Activated CD8-positive, alpha-beta T cell treated with anti-CD3 and anti-CD28 coated beads for 36 hours (primary cell): ENCODE measurements at regions not wholly inside any gene's neighbourhood (a gene's known extent, or its start where the extent isn't known, plus 50 kb on each side); places are given as distances from the start of the nearest gene placed in this dataset.

ENCODE experiments used
- ATAC-seq: fragments of 200-7000 bp; cut with Tn5 transposase; one replicate; pipeline ENCODE4 v1.10.0; 2021; ENCODE audit warnings: mild to moderate bottlenecking, moderate library complexity
- CTCF ChIA-PET: fragments of 350-600 bp; sonication (Branson Sonifier 250); formaldehyde crosslinking; loops from one replicate; lab custom pipeline; 2021; ENCODE audit warnings: antibody characterized with exemption; lab: Charles Lee
- POLR2A ChIA-PET: fragments of 350-600 bp; sonication (Branson Sonifier 250); formaldehyde crosslinking; loops from one replicate; lab custom pipeline; 2021; ENCODE audit warnings: antibody characterized with exemption; lab: Charles Lee
- DNase-seq: peaks from one replicate; pipeline ENCODE4 v3.0.0-alpha.2; 2020
- H3K27ac Mint-ChIP-seq: one replicate; pipeline ENCODE4 v1.8.0; 2021; ENCODE audit warnings: mild to moderate bottlenecking, mixed read lengths
- H3K27me3 Mint-ChIP-seq: one replicate; pipeline ENCODE4 v1.8.0; 2021; ENCODE audit warnings: mixed read lengths
- H3K36me3 Mint-ChIP-seq: one replicate; pipeline ENCODE4 v1.8.0; 2021; ENCODE audit warnings: low read depth, mixed read lengths
- H3K4me1 Mint-ChIP-seq: one replicate; pipeline ENCODE4 v1.8.0; 2021; ENCODE audit warnings: low read depth, mixed read lengths
- H3K4me3 Mint-ChIP-seq: one replicate; pipeline ENCODE4 v1.8.0; 2021; ENCODE audit warnings: mild to moderate bottlenecking, moderate library complexity, mixed read lengths
- H3K9me3 Mint-ChIP-seq: one replicate; pipeline ENCODE4 v1.8.0; 2021; ENCODE audit warnings: mixed read lengths
- intact Hi-C: fragments of 100-400 bp; cut with micrococcal nuclease; formaldehyde crosslinking; loops from one replicate; pipeline ENCODE4 v1.10.0; 2022
- TF ChIP-seq, protein P1 (sequence below): fragments of 200-600 bp; IDR thresholded peaks from one replicate; pipeline ENCODE4 v1.8.0; 2022; ENCODE audit warnings: antibody characterized with exemption, mild to moderate bottlenecking

GRCh38 chr2:181252262-181253148 is 204.7 kb upstream of the ITGA4 start:
- Mint-ChIP-seq H3K36me3 (peaks cover 6% of the 10 kb centered on the region), H3K4me1 (peaks cover 34% of the 10 kb centered on the region), H3K4me3 (no peak overlapping the region), H3K9me3 (peaks cover 11% of the 10 kb centered on the region), H3K27me3 (no peaks in the 10 kb centered on the region), H3K27ac (peak overlapping the region; percentile 23)
- POLR2A ChIA-PET: no interaction called here
- TF ChIP-seq, protein P1, sequence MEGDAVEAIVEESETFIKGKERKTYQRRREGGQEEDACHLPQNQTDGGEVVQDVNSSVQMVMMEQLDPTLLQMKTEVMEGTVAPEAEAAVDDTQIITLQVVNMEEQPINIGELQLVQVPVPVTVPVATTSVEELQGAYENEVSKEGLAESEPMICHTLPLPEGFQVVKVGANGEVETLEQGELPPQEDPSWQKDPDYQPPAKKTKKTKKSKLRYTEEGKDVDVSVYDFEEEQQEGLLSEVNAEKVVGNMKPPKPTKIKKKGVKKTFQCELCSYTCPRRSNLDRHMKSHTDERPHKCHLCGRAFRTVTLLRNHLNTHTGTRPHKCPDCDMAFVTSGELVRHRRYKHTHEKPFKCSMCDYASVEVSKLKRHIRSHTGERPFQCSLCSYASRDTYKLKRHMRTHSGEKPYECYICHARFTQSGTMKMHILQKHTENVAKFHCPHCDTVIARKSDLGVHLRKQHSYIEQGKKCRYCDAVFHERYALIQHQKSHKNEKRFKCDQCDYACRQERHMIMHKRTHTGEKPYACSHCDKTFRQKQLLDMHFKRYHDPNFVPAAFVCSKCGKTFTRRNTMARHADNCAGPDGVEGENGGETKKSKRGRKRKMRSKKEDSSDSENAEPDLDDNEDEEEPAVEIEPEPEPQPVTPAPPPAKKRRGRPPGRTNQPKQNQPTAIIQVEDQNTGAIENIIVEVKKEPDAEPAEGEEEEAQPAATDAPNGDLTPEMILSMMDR: no peak
- DNase-seq (peak; percentile 7), ATAC-seq (peak; percentile 70)
- intact Hi-C loops: no loop called here
- CTCF ChIA-PET: no interaction called here

DNA sequence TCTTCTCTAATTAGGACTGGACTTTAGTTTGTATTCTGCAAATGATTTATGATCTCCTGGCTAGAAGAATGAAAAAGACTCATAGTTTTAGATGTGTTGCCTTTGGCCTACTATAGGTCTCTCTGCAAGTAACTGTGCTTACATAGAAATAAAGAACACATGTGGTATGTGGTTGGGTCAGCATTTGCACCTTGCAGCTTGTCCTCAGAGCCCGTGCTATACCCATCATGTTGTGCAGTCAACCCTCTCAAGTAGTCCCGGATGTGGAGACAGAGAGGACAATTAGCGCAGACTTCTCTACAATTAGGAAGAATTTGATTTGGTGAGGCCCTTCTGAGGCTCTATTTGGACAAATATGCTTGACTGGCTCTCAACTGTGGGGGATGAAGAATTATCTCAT is 203.7 kb upstream of the ITGA4 start:
- no peaks in the 10 kb centered on the region for H3K27me3 Mint-ChIP-seq
- H3K9me3 Mint-ChIP-seq: peaks cover 11% of the 10 kb centered on the region
- H3K27ac Mint-ChIP-seq: no peak overlapping the region
- peaks cover 31% of the 10 kb centered on the region for H3K4me1 Mint-ChIP-seq
- DNase-seq (no peak), ATAC-seq (no peak)
- H3K4me3 Mint-ChIP-seq: no peak overlapping the region
- intact Hi-C loops: no loop called here
- POLR2A ChIA-PET: no interaction called here
- H3K36me3 Mint-ChIP-seq: peaks cover 6% of the 10 kb centered on the region
- CTCF ChIA-PET: interaction anchor here (1.2 to 1.4 kb wide), 2 partner anchors 19 to 149 kb away, joined by 3 to 4 read pairs; no protein-coding TSS in a partner anchor
- TF ChIP-seq, protein P1: no peak

DNA sequence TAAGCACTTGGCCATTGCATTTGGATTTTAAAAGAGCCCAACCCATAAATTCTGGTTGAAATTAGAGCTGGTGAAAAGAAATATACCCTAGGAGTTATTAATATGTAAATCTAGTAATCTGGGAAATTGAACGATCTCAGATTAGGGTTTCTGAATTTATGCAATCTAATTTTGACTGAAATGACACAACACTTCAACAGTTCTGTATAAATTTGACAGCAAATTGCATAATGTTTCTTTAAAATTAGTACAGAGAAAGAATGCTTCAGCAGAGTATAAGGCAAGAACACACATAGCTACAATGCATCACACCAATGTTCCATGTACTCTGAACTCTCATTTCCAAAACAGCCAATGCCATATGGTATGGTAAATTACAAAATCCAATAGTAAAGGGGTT is 201.5 kb upstream of the ITGA4 start:
- DNase-seq (no peak), ATAC-seq (no peak)
- CTCF ChIA-PET: interaction anchor here (0.9 kb wide), 1 partner anchor 9 kb away, joined by 3 read pairs; no protein-coding TSS in a partner anchor
- no peaks in the 10 kb centered on the region for H3K27me3 Mint-ChIP-seq
- peaks cover 6% of the 10 kb centered on the region for H3K36me3 Mint-ChIP-seq
- POLR2A ChIA-PET: no interaction called here
- peaks cover 11% of the 10 kb centered on the region for H3K9me3 Mint-ChIP-seq
- H3K27ac Mint-ChIP-seq: no peak overlapping the region
- TF ChIP-seq, protein P1: no peak
- no peak overlapping the region for H3K4me3 Mint-ChIP-seq
- peaks cover 42% of the 10 kb centered on the region for H3K4me1 Mint-ChIP-seq
- intact Hi-C loops: no loop called here

DNA sequence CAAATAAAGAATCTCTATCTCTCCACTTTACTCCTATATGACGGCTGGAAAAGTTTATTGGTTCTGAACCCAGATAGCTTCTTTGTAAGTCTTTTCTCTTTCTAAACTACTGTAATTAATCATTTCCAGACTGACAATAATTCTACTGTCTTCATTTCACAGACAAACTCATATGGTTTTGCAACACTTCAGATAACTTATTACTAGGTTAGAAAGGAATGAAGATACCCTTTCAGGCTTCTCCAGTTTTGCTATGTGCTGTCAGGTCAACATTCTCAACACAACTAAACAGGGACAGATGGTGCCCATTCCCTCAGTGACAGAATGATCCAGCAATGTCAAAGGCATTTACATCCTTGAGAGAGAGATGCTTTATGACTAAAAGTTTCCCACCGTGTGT is 198.5 kb upstream of the ITGA4 start:
- TF ChIP-seq, protein P1: no peak

GRCh38 chr2:181262782-181263181 is 194.4 kb upstream of the ITGA4 start:
- Mint-ChIP-seq H3K36me3 (peaks cover 13% of the 10 kb centered on the region), H3K27me3 (no peaks in the 10 kb centered on the region), H3K4me1 (peaks cover 50% of the 10 kb centered on the region), H3K4me3 (no peak overlapping the region), H3K9me3 (peaks cover 7% of the 10 kb centered on the region), H3K27ac (peak overlapping the region; percentile 34)
- CTCF ChIA-PET: interaction anchor here (0.9 to 1.5 kb wide), 2 partner anchors 13 to 16 kb away, joined by 3 read pairs; no protein-coding TSS in a partner anchor
- intact Hi-C loops: no loop called here
- POLR2A ChIA-PET: no interaction called here
- ATAC-seq: peak; percentile 56
- TF ChIP-seq, protein P1: no peak
- DNase-seq: no peak

More for the DNA sequence above, 198.5 kb upstream of the ITGA4 start:
- DNase-seq: no peak
- Mint-ChIP-seq H3K9me3 (peaks cover 2% of the 10 kb centered on the region), H3K27me3 (no peaks in the 10 kb centered on the region), H3K4me1 (peaks cover 42% of the 10 kb centered on the region), H3K27ac (no peak overlapping the region), H3K4me3 (no peak overlapping the region), H3K36me3 (peaks cover 2% of the 10 kb centered on the region)
- CTCF ChIA-PET: interaction anchor here (1.0 to 1.4 kb wide), 2 partner anchors 14 to 146 kb away, joined by 3 read pairs; no protein-coding TSS in a partner anchor
- intact Hi-C loops: no loop called here
- POLR2A ChIA-PET: no interaction called here
- ATAC-seq: no peak
